ENCODE measurements at regions not wholly inside any gene's neighbourhood (a gene's known extent, or its start where the extent isn't known, plus 50 kb on each side); places are given as distances from the start of the nearest gene placed in this dataset.

GRCh38 chr16:77574867-77575624 is 140.2 kb upstream of the ADAMTS18 start:
- no peak overlapping the region for H3K4me3 ChIP-seq
- intact Hi-C loops (cut with DNase I), result no loop called here
- no peaks in the 10 kb centered on the region for H3K9me3 ChIP-seq
- H3K27me3 ChIP-seq (ENCODE audit: low read depth), result no peaks in the 10 kb centered on the region
- no peaks in the 10 kb centered on the region for H3K36me3 ChIP-seq
- no peak for TF ChIP-seq CTCF (IDR thresholded peaks at IDR 0.05)
- DNase-seq (no peak), ATAC-seq (peak; percentile 64 to 81)
- H3K4me1 ChIP-seq, result no peaks in the 10 kb centered on the region
- H3K27ac ChIP-seq, result peak overlapping the region; percentile 18

- Histone ChIP-seq H3K9me3 (no peaks in the 10 kb centered on the region), H3K27ac (no peak overlapping the region), H3K27me3 (ENCODE audit: low read depth) (no peaks in the 10 kb centered on the region), H3K4me3 (no peak overlapping the region), H3K4me1 (no peaks in the 10 kb centered on the region), H3K36me3 (no peaks in the 10 kb centered on the region)
- ATAC-seq (no peak), DNase-seq (no peak)
- intact Hi-C loops (cut with DNase I), result no loop called here
- TF ChIP-seq CTCF (IDR thresholded peaks at IDR 0.05), result no peak
These were observed 142.9 kb upstream of the NUDT7 start for GRCh38 chr16:77579351-77579891.

- no peak for TF ChIP-seq CTCF (IDR thresholded peaks at IDR 0.05)
These were observed 140.6 kb upstream of the NUDT7 start for GRCh38 chr16:77581706-77582105.

GRCh38 chr16:77584205-77584859 is 138.0 kb upstream of the NUDT7 start:
- Histone ChIP-seq H3K36me3 (no peaks in the 10 kb centered on the region), H3K27ac (no peak overlapping the region), H3K27me3 (ENCODE audit: low read depth) (no peaks in the 10 kb centered on the region), H3K4me3 (no peak overlapping the region), H3K9me3 (no peaks in the 10 kb centered on the region), H3K4me1 (no peaks in the 10 kb centered on the region)
- DNase-seq (no peak), ATAC-seq (peak; percentile 73 to 77)
- peak; percentile 90 for TF ChIP-seq CTCF (IDR thresholded peaks at IDR 0.05)
- intact Hi-C loops (cut with DNase I), result loop anchor here (5.0 kb wide), 1 partner anchor 347 kb away; no protein-coding TSS in a partner anchor

More at GRCh38 chr16:77581706-77582105, 140.6 kb upstream of the NUDT7 start:
- intact Hi-C loops (cut with DNase I), result loop anchor here (5.0 kb wide), 1 partner anchor 344 kb away; no protein-coding TSS in a partner anchor
- H3K27me3 ChIP-seq (ENCODE audit: low read depth), result no peaks in the 10 kb centered on the region
- no peaks in the 10 kb centered on the region for H3K9me3 ChIP-seq
- no peaks in the 10 kb centered on the region for H3K36me3 ChIP-seq
- ATAC-seq (no peak), DNase-seq (no peak)
- H3K27ac ChIP-seq, result no peak overlapping the region
- H3K4me3 ChIP-seq, result no peak overlapping the region
- no peaks in the 10 kb centered on the region for H3K4me1 ChIP-seq

- intact Hi-C loops (cut with DNase I), result no loop called here
- H3K36me3 ChIP-seq, result no peaks in the 10 kb centered on the region
- no peaks in the 10 kb centered on the region for H3K27me3 ChIP-seq (ENCODE audit: low read depth)
- H3K4me3 ChIP-seq, result no peak overlapping the region
- DNase-seq (no peak), ATAC-seq (no peak)
- H3K9me3 ChIP-seq, result no peaks in the 10 kb centered on the region
- H3K27ac ChIP-seq, result no peak overlapping the region
- TF ChIP-seq CTCF (IDR thresholded peaks at IDR 0.05), result no peak
- H3K4me1 ChIP-seq, result no peaks in the 10 kb centered on the region
These were observed 136.7 kb upstream of the NUDT7 start for GRCh38 chr16:77585379-77586251.

Measured in lower lobe of right lung (tissue), 2 donors.